ENCODE measurements at regions not wholly inside any gene's neighbourhood (a gene's known extent, or its start where the extent isn't known, plus 50 kb on each side); places are given as distances from the start of the nearest gene placed in this dataset.

DNA sequence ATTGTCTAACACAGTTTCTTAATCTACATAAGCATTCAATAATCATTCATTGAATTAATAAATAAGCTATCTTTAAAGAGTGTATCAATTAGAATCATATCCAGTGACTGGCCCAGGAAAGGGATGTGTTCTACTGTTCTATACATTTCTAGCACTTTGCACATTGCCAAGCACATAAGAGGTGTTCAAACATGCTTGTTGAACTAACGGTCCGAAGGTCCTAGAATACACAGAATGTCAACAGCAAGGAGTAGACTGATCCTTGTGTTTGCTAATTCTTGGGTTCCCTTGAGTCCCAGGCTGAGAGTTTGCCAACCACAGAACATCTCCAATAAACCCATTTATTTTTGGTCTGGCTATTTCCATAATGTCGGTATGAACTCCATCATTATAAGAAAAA, 331.7 kb upstream of the DCC start:
- ChIA-PET CTCF (no interaction called here), POLR2A (no interaction called here)
- Histone ChIP-seq H3K27ac (ENCODE audit: low read depth, low read length) (no peak overlapping the region), H3K4me3 (ENCODE audit: low read depth, low read length) (no peak overlapping the region), H3K27me3 (ENCODE audit: control insufficient read depth, insufficient read depth, low read length) (no peaks in the 10 kb centered on the region), H3K9me3 (ENCODE audit: control insufficient read depth, insufficient read depth, low read length) (peaks cover 15% of the 10 kb centered on the region; the same call in 1 of the 2 replicates)
- DNase-seq (ENCODE audit: low read depth, low spot score), result no peak
- TF ChIP-seq, protein P1, sequence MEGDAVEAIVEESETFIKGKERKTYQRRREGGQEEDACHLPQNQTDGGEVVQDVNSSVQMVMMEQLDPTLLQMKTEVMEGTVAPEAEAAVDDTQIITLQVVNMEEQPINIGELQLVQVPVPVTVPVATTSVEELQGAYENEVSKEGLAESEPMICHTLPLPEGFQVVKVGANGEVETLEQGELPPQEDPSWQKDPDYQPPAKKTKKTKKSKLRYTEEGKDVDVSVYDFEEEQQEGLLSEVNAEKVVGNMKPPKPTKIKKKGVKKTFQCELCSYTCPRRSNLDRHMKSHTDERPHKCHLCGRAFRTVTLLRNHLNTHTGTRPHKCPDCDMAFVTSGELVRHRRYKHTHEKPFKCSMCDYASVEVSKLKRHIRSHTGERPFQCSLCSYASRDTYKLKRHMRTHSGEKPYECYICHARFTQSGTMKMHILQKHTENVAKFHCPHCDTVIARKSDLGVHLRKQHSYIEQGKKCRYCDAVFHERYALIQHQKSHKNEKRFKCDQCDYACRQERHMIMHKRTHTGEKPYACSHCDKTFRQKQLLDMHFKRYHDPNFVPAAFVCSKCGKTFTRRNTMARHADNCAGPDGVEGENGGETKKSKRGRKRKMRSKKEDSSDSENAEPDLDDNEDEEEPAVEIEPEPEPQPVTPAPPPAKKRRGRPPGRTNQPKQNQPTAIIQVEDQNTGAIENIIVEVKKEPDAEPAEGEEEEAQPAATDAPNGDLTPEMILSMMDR (IDR thresholded peaks at IDR 0.05; ENCODE audit: low read depth, low read length), result no peak

DNA sequence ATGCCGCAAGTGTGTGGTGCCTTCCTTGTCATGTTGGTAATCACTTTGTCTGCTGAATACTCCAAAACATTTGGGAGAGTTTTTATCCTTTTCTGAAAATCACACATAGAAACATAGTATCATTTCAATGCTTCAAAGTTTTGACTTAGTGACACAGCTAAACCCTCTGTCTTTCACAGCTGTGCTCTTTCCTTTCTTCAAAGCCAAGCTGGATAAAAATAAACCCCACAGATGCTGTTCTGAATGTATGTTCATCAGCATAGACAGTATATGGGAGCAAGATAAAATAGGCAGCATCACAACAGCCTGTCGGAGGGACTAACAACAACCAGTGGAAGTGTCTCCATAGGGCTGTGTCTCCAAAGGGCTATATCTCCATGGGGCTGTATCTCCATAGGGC, 331.3 kb upstream of the DCC start:
- no peaks in the 10 kb centered on the region for H3K27me3 ChIP-seq (ENCODE audit: control insufficient read depth, insufficient read depth, low read length)
- ChIA-PET CTCF (no interaction called here), POLR2A (no interaction called here)
- no peak overlapping the region for H3K27ac ChIP-seq (ENCODE audit: low read depth, low read length)
- H3K9me3 ChIP-seq (ENCODE audit: control insufficient read depth, insufficient read depth, low read length), result peaks cover 15% of the 10 kb centered on the region; the same call in 1 of the 2 replicates
- H3K4me3 ChIP-seq (ENCODE audit: low read depth, low read length), result no peak overlapping the region
- DNase-seq (ENCODE audit: low read depth, low spot score), result no peak
- TF ChIP-seq, protein P1 (IDR thresholded peaks at IDR 0.05; ENCODE audit: low read depth, low read length), result no peak

- Histone ChIP-seq H3K9me3 (ENCODE audit: control insufficient read depth, insufficient read depth, low read length) (peaks cover 10% of the 10 kb centered on the region; the same call in 1 of the 2 replicates), H3K27me3 (ENCODE audit: control insufficient read depth, insufficient read depth, low read length) (no peaks in the 10 kb centered on the region), H3K4me3 (ENCODE audit: low read depth, low read length) (no peak overlapping the region), H3K27ac (ENCODE audit: low read depth, low read length) (no peak overlapping the region)
- TF ChIP-seq, protein P1 (IDR thresholded peaks at IDR 0.05; ENCODE audit: low read depth, low read length), result no peak
- ChIA-PET POLR2A (no interaction called here), CTCF (no interaction called here)
- no peak for DNase-seq (ENCODE audit: low read depth, low spot score)
Observed at GRCh38 chr18:52009958-52010357, 330.0 kb upstream of the DCC start.

GRCh38 chr18:52045946-52046675, 293.9 kb upstream of the DCC start:
- Histone ChIP-seq H3K27ac (ENCODE audit: low read depth, low read length) (no peak overlapping the region), H3K4me3 (ENCODE audit: low read depth, low read length) (no peak overlapping the region), H3K27me3 (ENCODE audit: control insufficient read depth, insufficient read depth, low read length) (no peaks in the 10 kb centered on the region), H3K9me3 (ENCODE audit: control insufficient read depth, insufficient read depth, low read length) (no peaks in the 10 kb centered on the region; the same call in 1 of the 2 replicates)
- DNase-seq (ENCODE audit: low read depth, low spot score), result no peak
- TF ChIP-seq, protein P1 (IDR thresholded peaks at IDR 0.05; ENCODE audit: low read depth, low read length), result no peak
- POLR2A ChIA-PET, result no interaction called here
- CTCF ChIA-PET, result no interaction called here

GRCh38 chr18:52046842-52047241, 293.2 kb upstream of the DCC start:
- DNase-seq (ENCODE audit: low read depth, low spot score), result no peak
- no peak overlapping the region for H3K4me3 ChIP-seq (ENCODE audit: low read depth, low read length)
- H3K27me3 ChIP-seq (ENCODE audit: control insufficient read depth, insufficient read depth, low read length), result no peaks in the 10 kb centered on the region
- TF ChIP-seq, protein P1 (IDR thresholded peaks at IDR 0.05; ENCODE audit: low read depth, low read length), result no peak
- no peaks in the 10 kb centered on the region; the same call in 1 of the 2 replicates for H3K9me3 ChIP-seq (ENCODE audit: control insufficient read depth, insufficient read depth, low read length)
- H3K27ac ChIP-seq (ENCODE audit: low read depth, low read length), result no peak overlapping the region
- ChIA-PET CTCF (no interaction called here), POLR2A (no interaction called here)

Data from AG04450 (cell line).